ENCODE measurements at regions not wholly inside any gene's neighbourhood (a gene's known extent, or its start where the extent isn't known, plus 50 kb on each side); places are given as distances from the start of the nearest gene placed in this dataset.

DNA sequence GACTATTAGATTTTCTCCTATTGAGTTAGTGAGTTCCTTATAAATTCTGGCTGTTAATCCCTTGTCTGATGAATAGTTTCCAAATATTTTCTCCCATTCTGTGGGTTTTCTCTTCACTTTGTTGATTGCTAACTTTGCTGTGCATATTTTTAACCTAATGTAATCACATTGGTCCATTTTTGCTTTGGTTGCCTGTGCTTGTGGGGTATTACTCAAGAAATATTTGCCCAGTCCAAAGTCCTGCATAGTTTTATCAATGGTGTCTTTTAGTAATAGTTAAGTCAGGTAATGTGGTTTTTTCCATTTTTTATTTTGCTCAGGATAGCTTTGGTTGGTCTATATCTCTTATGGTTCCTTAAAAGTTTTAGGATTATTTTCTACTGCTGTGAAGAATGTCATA is 490.3 kb downstream of the ARAP2 start:
- no peak overlapping the region for H3K4me3 ChIP-seq (ENCODE audit: low read length)
- TF ChIP-seq, protein P1, sequence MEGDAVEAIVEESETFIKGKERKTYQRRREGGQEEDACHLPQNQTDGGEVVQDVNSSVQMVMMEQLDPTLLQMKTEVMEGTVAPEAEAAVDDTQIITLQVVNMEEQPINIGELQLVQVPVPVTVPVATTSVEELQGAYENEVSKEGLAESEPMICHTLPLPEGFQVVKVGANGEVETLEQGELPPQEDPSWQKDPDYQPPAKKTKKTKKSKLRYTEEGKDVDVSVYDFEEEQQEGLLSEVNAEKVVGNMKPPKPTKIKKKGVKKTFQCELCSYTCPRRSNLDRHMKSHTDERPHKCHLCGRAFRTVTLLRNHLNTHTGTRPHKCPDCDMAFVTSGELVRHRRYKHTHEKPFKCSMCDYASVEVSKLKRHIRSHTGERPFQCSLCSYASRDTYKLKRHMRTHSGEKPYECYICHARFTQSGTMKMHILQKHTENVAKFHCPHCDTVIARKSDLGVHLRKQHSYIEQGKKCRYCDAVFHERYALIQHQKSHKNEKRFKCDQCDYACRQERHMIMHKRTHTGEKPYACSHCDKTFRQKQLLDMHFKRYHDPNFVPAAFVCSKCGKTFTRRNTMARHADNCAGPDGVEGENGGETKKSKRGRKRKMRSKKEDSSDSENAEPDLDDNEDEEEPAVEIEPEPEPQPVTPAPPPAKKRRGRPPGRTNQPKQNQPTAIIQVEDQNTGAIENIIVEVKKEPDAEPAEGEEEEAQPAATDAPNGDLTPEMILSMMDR (conservative IDR thresholded peaks at IDR 0.05; ENCODE audit: low read length), result no peak
- no peak for DNase-seq (ENCODE audit: low read depth)

DNA sequence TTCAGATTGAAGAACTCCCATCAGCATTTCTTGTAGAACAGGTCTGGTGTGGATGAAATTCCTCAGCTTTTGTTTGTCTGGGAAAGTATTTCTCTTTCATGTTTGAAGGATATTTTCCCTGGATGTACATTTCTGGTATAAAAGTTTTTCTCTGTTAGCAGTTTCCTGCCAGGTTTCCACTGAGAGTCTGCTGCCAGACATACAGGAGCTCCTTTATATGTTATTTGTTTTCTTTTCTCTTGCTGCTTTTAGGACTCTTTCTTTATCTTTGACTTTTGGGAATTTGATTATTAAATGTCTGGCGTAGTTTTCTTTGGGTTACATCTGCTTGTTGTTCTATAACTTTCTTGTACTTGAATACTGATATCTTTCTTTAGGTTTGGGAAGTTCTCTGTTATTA is 486.5 kb downstream of the ARAP2 start:
- DNase-seq (ENCODE audit: low read depth), result no peak
- no peak overlapping the region for H3K4me3 ChIP-seq (ENCODE audit: low read length)
- TF ChIP-seq, protein P1 (conservative IDR thresholded peaks at IDR 0.05; ENCODE audit: low read length), result no peak

DNA sequence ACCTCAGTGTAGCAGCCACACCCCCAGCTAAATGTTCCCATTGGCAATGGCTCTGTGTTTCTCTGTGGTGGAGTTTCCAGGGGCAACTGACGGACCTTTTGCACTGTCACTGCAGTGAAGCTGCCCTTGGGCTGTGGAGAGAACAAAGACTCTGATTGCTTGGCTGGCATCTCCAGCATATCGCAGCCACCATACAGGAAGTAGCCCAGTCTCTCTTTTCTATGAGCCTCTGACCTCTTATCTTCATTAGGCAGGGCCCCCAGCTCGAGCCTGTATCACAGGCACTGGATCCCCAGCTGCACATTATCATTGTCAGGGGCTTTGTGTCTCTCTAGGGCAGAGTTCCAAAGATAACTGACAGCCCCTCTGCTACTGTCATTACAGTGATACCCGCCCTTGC is 483.5 kb downstream of the ARAP2 start:
- H3K4me3 ChIP-seq (ENCODE audit: low read length), result no peak overlapping the region
- TF ChIP-seq, protein P1 (conservative IDR thresholded peaks at IDR 0.05; ENCODE audit: low read length), result no peak
- no peak for DNase-seq (ENCODE audit: low read depth)

DNA sequence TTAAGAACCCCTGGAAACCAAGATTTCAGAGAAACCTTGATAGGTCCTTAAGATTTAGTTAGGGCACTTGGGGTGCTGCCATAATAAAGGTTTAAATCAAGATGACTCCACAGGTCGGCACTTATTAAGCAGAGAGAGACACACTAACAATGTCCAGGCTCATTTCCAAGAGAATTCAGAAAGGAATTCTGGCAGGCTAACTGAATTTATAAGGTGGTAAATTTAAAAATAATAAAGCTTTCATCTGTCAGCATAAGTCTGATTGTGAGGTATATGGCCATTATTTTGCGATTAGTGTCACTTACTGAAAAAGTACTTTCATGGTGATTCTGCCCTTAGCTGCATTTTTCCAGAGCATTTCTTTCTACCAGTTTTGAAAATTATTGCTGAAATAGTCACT is 472.7 kb downstream of the ARAP2 start:
- DNase-seq (ENCODE audit: low read depth), result no peak
- TF ChIP-seq, protein P1 (conservative IDR thresholded peaks at IDR 0.05; ENCODE audit: low read length), result no peak
- H3K4me3 ChIP-seq (ENCODE audit: low read length), result no peak overlapping the region

DNA sequence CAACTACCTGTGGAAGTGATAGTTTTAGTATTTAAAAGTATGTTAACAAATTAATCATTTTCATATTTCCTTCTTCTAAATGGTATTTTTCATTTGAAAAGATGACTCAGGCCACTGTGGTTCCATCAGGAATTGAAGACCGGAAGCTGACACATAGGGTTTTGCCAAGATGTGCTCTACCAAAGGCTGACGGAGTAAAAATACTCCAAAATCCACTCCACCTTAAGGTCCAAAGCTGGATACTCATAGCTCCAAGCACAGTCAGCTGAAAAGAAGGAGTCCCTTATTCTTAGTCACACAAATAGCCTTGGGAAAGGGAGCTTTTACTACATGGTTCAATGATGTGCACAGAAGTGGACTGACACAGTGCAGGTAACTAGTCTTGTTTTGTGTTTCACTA is 472.0 kb downstream of the ARAP2 start:
- no peak overlapping the region for H3K4me3 ChIP-seq (ENCODE audit: low read length)
- no peak for DNase-seq (ENCODE audit: low read depth)
- TF ChIP-seq, protein P1 (conservative IDR thresholded peaks at IDR 0.05; ENCODE audit: low read length), result no peak

DNA sequence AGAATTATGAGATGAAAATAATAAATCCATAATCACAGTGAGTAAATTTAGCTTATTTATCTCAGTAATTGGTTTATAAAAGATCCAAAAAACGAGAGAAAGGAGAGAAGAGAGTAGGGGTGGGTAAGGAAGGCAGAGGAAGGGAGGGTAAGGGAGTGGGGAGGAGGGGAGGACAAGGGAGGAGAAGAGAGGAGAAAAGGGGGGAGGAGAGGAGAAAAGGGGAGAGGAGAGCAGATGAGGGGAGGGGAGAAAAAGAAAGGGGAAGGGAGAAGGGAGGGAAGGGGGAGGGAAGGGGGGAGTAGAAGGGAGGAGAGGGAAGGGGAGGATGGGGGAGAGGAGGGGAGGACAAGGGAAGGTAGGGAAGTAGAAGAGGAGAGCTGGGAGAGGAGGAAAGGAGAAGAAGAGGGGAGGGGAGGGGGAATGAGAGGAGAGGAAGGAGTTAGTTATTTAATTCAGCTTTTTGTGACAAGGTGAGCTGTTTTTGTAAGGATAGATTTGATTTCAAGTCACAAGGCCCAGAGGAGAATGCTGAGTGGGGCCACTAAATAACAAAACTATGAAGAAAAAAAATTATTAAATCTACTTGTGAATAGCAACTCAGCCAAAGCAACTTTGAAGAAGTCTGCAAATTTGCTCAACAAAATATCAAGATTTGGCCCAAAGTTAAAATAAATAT is 454.3 kb downstream of the ARAP2 start:
- no peak overlapping the region for H3K4me3 ChIP-seq (ENCODE audit: low read length)
- DNase-seq (ENCODE audit: low read depth), result no peak
- TF ChIP-seq, protein P1 (conservative IDR thresholded peaks at IDR 0.05; ENCODE audit: low read length), result no peak

DNA sequence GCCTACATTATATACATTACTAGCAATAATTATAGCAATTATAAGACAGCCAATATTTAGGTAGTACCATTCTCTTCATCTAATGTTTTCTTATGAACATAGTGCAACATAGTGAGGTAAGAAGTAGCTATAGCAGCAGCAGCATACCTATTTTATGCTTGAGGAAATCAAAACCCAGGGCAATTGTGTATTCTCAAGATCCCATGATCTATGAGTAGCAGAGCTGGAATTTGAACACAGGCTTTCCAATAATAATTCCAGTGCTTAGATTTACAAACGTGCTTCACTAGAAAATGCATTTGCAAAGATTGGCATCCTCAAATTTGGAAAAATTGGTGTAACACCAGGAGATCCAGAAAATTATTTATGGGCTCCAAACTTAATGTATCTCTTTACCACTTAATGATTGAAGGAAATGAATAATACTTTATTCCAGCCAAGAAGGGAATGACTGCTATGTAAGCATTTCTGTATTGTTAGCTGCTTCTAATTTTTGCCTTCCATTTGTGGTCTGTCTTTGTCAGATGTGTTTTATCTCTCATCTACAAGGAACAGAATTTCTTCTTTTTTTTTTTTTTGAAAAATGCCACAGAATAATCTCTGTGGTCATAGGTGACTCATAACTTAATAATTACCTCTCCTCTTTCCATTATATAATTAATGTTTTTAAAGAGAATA is 451.1 kb downstream of the ARAP2 start:
- no peak overlapping the region for H3K4me3 ChIP-seq (ENCODE audit: low read length)
- no peak for DNase-seq (ENCODE audit: low read depth)
- TF ChIP-seq, protein P1 (conservative IDR thresholded peaks at IDR 0.05; ENCODE audit: low read length), result no peak
